ENCODE measurements at regions not wholly inside any gene's neighbourhood (a gene's known extent, or its start where the extent isn't known, plus 50 kb on each side); places are given as distances from the start of the nearest gene placed in this dataset.

- no peak for DNase-seq
Observed at GRCh38 chr12:84361651-84362551, 550.7 kb downstream of the SLC6A15 start.

GRCh38 chr12:84357314-84357713 lies 555.3 kb downstream of the SLC6A15 start:
- no peak for DNase-seq

GRCh38 chr12:84356224-84356623 lies 556.4 kb downstream of the SLC6A15 start:
- DNase-seq, result no peak

- DNase-seq, result no peak
Observed at GRCh38 chr12:84355561-84355960, 557.0 kb downstream of the SLC6A15 start.

- no peak for DNase-seq
Observed at GRCh38 chr12:84348582-84348981, 564.0 kb downstream of the SLC6A15 start.

GRCh38 chr12:84341467-84342193 lies 571.0 kb downstream of the SLC6A15 start:
- no peak for DNase-seq

GRCh38 chr12:84336231-84336630 lies 576.4 kb downstream of the SLC6A15 start:
- DNase-seq, result no peak

- DNase-seq, result peak; percentile 27
Observed at GRCh38 chr12:84329938-84330337, 582.7 kb downstream of the SLC6A15 start.

- peak; percentile 61 for DNase-seq
Observed at GRCh38 chr12:84315926-84316325, 596.7 kb downstream of the SLC6A15 start.

GRCh38 chr12:84313323-84313675 lies 599.3 kb downstream of the SLC6A15 start:
- no peak for DNase-seq

- DNase-seq, result no peak
Observed at GRCh38 chr12:84308211-84308610, 604.4 kb downstream of the SLC6A15 start.

- DNase-seq, result no peak
Observed at GRCh38 chr12:84305144-84305543, 607.5 kb downstream of the SLC6A15 start.

- no peak for DNase-seq
Observed at GRCh38 chr12:84294246-84294645, 618.4 kb downstream of the SLC6A15 start.

- DNase-seq, result no peak
Observed at GRCh38 chr12:84290168-84290567, 622.4 kb downstream of the SLC6A15 start.

- DNase-seq, result no peak
Observed at GRCh38 chr12:84277986-84278385, 634.6 kb downstream of the SLC6A15 start.

GRCh38 chr12:84276215-84276614 lies 636.4 kb downstream of the SLC6A15 start:
- DNase-seq, result peak; percentile 37

GRCh38 chr12:84272324-84272723 lies 640.3 kb downstream of the SLC6A15 start:
- DNase-seq, result no peak

- DNase-seq, result peak; percentile 12
Observed at GRCh38 chr12:84270470-84271140, 642.0 kb downstream of the SLC6A15 start.

- no peak for DNase-seq
Observed at GRCh38 chr12:84247931-84248330, 664.7 kb downstream of the SLC6A15 start.

- no peak for DNase-seq
Observed at GRCh38 chr12:84243686-84244085, 668.9 kb downstream of the SLC6A15 start.

- DNase-seq, result no peak
Observed at GRCh38 chr12:84222841-84223240, 689.8 kb downstream of the SLC6A15 start.

- no peak for DNase-seq
Observed at GRCh38 chr12:84218406-84218805, 694.2 kb downstream of the SLC6A15 start.

- DNase-seq, result no peak
Observed at GRCh38 chr12:84201976-84202375, 710.6 kb downstream of the SLC6A15 start.

Measured in NCI-H1105 treated with DMSO at 0.1 percent for 48 hours (cell line).